ENCODE measurements at regions not wholly inside any gene's neighbourhood (a gene's known extent, or its start where the extent isn't known, plus 50 kb on each side); places are given as distances from the start of the nearest gene placed in this dataset.
"Not testable (repeated sequence)": the region's sequence is repeated elsewhere in the genome, so short reads cannot be mapped to it uniquely, and the experiment has no call there.

GRCh38 chr19:14299224-14299827 is 81.9 kb upstream of the ADGRE5 start:
- not testable (repeated sequence) for H3K4me1 Mint-ChIP-seq; H3K36me3 Mint-ChIP-seq (ENCODE audit: low read depth); H3K27me3 Mint-ChIP-seq; H3K27ac Mint-ChIP-seq; DNase-seq; H3K9me3 ChIP-seq (ENCODE audit: control insufficient read depth, low read length, poor library complexity, severe bottlenecking); H3K4me3 Mint-ChIP-seq; ATAC-seq

GRCh38 chr19:14297883-14298576 is 83.2 kb upstream of the ADGRE5 start:
- H3K4me3 Mint-ChIP-seq; DNase-seq; H3K27me3 Mint-ChIP-seq; H3K4me1 Mint-ChIP-seq; H3K36me3 Mint-ChIP-seq (ENCODE audit: low read depth); H3K9me3 ChIP-seq (ENCODE audit: control insufficient read depth, low read length, poor library complexity, severe bottlenecking); ATAC-seq; H3K27ac Mint-ChIP-seq: not testable (repeated sequence)

DNA sequence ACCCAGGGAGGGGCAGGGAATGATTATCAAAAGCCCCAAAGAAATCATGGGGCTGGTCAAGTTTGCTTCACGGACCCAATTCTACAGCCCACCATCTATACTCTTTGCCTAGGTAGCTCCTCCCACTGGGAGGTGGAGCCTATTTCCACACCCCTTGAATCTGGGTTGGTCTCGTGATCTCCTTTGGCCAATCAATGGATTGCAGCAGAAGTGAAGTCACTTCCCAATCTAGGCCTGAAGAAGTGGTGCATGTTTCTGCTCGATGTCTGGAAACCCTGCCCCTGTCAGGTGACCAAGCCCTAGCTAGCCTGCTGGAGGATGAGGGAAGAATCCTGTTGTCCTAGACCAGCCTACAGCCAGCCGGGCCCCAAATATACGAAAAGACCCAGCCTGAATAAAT is 86.3 kb upstream of the ADGRE5 start:
- H3K4me3 Mint-ChIP-seq; DNase-seq; H3K36me3 Mint-ChIP-seq (ENCODE audit: low read depth); H3K4me1 Mint-ChIP-seq; H3K27me3 Mint-ChIP-seq; H3K9me3 ChIP-seq (ENCODE audit: control insufficient read depth, low read length, poor library complexity, severe bottlenecking); H3K27ac Mint-ChIP-seq: not testable (repeated sequence)
- ATAC-seq, result peak; percentile 75

- H3K4me1 Mint-ChIP-seq; ATAC-seq; H3K9me3 ChIP-seq (ENCODE audit: control insufficient read depth, low read length, poor library complexity, severe bottlenecking); H3K36me3 Mint-ChIP-seq (ENCODE audit: low read depth); H3K27me3 Mint-ChIP-seq; H3K27ac Mint-ChIP-seq; DNase-seq: not testable (repeated sequence)
- H3K4me3 Mint-ChIP-seq, result peak overlapping the region; percentile 39
These were observed 87.5 kb upstream of the ADGRE5 start for GRCh38 chr19:14293816-14294170.

DNA sequence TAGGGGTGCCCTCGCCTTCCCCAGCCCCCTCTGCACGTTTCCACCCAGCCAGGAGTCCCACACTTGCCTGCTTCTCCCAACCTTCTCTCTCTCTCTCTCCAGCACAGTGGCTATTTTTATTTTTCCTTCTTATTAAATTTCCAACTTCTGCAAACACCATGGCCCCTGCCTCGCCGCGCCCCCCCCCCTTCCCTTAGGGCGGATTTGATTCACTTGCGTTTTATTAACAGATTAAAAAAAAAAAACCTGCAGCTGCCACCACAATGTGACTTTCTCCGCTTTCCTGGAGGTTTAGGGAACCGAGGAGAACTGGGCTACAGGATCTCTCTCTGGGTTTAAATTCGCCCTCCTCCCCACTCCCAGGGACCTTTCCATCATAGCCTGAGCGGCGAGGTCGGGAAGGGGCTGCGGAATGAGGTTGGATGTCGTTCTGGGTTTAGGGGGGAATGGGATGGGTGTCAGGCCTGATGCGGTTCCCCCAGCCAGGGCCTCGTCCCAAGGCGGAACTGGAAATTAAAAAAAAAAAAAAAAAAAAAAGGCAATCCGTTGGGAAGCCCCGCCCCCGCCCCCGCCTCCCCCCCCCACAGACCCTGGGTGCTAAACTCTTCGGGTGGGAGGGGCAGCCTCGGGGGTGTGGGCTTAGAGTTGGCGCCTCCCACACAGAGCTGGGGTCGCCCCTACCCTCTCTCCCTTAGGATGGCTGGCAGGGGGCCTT is 87.3 kb upstream of the ADGRL1 start:
- not testable (repeated sequence) for H3K36me3 Mint-ChIP-seq (ENCODE audit: low read depth); H3K9me3 ChIP-seq (ENCODE audit: control insufficient read depth, low read length, poor library complexity, severe bottlenecking); H3K4me1 Mint-ChIP-seq; DNase-seq; ATAC-seq; H3K27me3 Mint-ChIP-seq
- Mint-ChIP-seq H3K27ac (peak overlapping the region; percentile 29), H3K4me3 (peak overlapping the region; percentile 39)

GRCh38 chr19:14289810-14290209 is 83.8 kb upstream of the ADGRL1 start:
- not testable (repeated sequence) for H3K36me3 Mint-ChIP-seq (ENCODE audit: low read depth); DNase-seq; H3K9me3 ChIP-seq (ENCODE audit: control insufficient read depth, low read length, poor library complexity, severe bottlenecking); H3K27me3 Mint-ChIP-seq; H3K4me1 Mint-ChIP-seq; ATAC-seq; H3K27ac Mint-ChIP-seq; H3K4me3 Mint-ChIP-seq

GRCh38 chr19:14287837-14288236 is 81.9 kb upstream of the ADGRL1 start:
- H3K4me1 Mint-ChIP-seq; H3K4me3 Mint-ChIP-seq; H3K27me3 Mint-ChIP-seq; H3K36me3 Mint-ChIP-seq (ENCODE audit: low read depth); H3K9me3 ChIP-seq (ENCODE audit: control insufficient read depth, low read length, poor library complexity, severe bottlenecking); DNase-seq; ATAC-seq; H3K27ac Mint-ChIP-seq: not testable (repeated sequence)

DNA sequence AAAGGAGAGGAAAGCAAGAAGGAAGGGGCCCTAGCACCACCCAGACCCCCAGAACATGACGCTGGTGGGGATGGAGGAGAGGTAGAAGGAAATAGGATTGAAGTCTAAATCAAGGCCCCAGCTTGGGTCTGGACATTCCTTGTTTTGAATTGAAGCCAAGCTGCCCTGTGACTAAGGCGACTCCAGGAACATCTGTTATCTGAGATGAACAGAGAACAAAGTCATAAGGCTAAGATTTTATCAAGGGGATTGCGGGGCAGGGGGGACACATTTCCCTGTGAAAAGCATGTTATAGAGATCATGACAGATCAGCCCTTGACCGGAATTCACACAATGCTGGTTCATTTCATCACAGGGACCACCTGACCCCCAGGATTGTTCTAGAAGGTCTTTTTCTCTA is 80.6 kb upstream of the ADGRL1 start:
- H3K36me3 Mint-ChIP-seq (ENCODE audit: low read depth); DNase-seq; ATAC-seq; H3K27ac Mint-ChIP-seq; H3K27me3 Mint-ChIP-seq; H3K9me3 ChIP-seq (ENCODE audit: control insufficient read depth, low read length, poor library complexity, severe bottlenecking); H3K4me1 Mint-ChIP-seq; H3K4me3 Mint-ChIP-seq: not testable (repeated sequence)

DNA sequence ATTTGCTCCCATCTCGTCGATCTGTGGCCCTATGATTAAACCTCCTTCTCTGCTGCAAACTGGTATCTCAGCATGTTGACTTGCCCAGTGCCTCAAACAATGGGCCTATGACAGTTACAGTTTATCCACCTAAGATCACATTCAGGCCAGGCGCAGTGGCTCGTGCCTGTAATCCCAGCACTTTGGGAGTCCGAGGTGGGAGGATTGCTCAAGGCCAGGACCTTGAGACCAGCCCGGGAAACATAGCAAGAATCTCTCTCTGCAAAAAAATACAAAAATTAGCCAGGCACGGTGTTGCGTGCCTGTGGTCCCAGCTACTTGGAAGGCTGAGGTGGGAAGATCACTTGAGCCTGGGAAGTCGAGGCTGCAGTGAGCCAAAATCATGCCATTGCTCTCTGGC is 79.8 kb upstream of the ADGRL1 start:
- H3K9me3 ChIP-seq (ENCODE audit: control insufficient read depth, low read length, poor library complexity, severe bottlenecking); H3K27me3 Mint-ChIP-seq; H3K4me3 Mint-ChIP-seq; H3K4me1 Mint-ChIP-seq; DNase-seq; ATAC-seq; H3K27ac Mint-ChIP-seq; H3K36me3 Mint-ChIP-seq (ENCODE audit: low read depth): not testable (repeated sequence)

- peak; percentile 16 for ATAC-seq
- DNase-seq; H3K4me3 Mint-ChIP-seq; H3K27ac Mint-ChIP-seq; H3K4me1 Mint-ChIP-seq; H3K36me3 Mint-ChIP-seq (ENCODE audit: low read depth); H3K27me3 Mint-ChIP-seq; H3K9me3 ChIP-seq (ENCODE audit: control insufficient read depth, low read length, poor library complexity, severe bottlenecking): not testable (repeated sequence)
These were observed 78.0 kb upstream of the ADGRL1 start for GRCh38 chr19:14283813-14284520.

- not testable (repeated sequence) for ATAC-seq; H3K4me1 Mint-ChIP-seq; H3K4me3 Mint-ChIP-seq; DNase-seq; H3K27ac Mint-ChIP-seq; H3K36me3 Mint-ChIP-seq (ENCODE audit: low read depth); H3K9me3 ChIP-seq (ENCODE audit: control insufficient read depth, low read length, poor library complexity, severe bottlenecking); H3K27me3 Mint-ChIP-seq
These were observed 73.3 kb upstream of the ADGRL1 start for GRCh38 chr19:14279270-14279669.

GRCh38 chr19:14277608-14278007 is 71.6 kb upstream of the ADGRL1 start:
- Mint-ChIP-seq H3K27ac (no peak overlapping the region), H3K36me3 (ENCODE audit: low read depth) (no peaks in the 10 kb centered on the region), H3K27me3 (no peaks in the 10 kb centered on the region), H3K4me3 (no peak overlapping the region), H3K4me1 (peaks cover 6% of the 10 kb centered on the region)
- no peaks in the 10 kb centered on the region for H3K9me3 ChIP-seq (ENCODE audit: control insufficient read depth, low read length, poor library complexity, severe bottlenecking)
- DNase-seq (no peak), ATAC-seq (no peak)

- H3K27ac Mint-ChIP-seq; ATAC-seq; H3K4me1 Mint-ChIP-seq; H3K4me3 Mint-ChIP-seq; H3K27me3 Mint-ChIP-seq; H3K9me3 ChIP-seq (ENCODE audit: control insufficient read depth, low read length, poor library complexity, severe bottlenecking); H3K36me3 Mint-ChIP-seq (ENCODE audit: low read depth); DNase-seq: not testable (repeated sequence)
These were observed 69.9 kb upstream of the ADGRL1 start for GRCh38 chr19:14275823-14276222.

All from T-helper 17 cell (primary cell).